ENCODE measurements at regions not wholly inside any gene's neighbourhood (a gene's known extent, or its start where the extent isn't known, plus 50 kb on each side); places are given as distances from the start of the nearest gene placed in this dataset.

- intact Hi-C loops (cut with DNase I): no loop called here
- Histone ChIP-seq H3K4me1 (replicated peaks in 1 of 2) (no peaks in the 10 kb centered on the region), H3K27ac (no peak overlapping the region), H3K27me3 (no peaks in the 10 kb centered on the region), H3K9me3 (replicated peaks in 1 of 3) (no peaks in the 10 kb centered on the region), H3K4me3 (no peak overlapping the region), H3K36me3 (replicated peaks in 1 of 2) (no peaks in the 10 kb centered on the region)
- TF ChIP-seq, protein P1, sequence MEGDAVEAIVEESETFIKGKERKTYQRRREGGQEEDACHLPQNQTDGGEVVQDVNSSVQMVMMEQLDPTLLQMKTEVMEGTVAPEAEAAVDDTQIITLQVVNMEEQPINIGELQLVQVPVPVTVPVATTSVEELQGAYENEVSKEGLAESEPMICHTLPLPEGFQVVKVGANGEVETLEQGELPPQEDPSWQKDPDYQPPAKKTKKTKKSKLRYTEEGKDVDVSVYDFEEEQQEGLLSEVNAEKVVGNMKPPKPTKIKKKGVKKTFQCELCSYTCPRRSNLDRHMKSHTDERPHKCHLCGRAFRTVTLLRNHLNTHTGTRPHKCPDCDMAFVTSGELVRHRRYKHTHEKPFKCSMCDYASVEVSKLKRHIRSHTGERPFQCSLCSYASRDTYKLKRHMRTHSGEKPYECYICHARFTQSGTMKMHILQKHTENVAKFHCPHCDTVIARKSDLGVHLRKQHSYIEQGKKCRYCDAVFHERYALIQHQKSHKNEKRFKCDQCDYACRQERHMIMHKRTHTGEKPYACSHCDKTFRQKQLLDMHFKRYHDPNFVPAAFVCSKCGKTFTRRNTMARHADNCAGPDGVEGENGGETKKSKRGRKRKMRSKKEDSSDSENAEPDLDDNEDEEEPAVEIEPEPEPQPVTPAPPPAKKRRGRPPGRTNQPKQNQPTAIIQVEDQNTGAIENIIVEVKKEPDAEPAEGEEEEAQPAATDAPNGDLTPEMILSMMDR (IDR thresholded peaks at IDR 0.05): no peak
- TF ChIP-seq POLR2A (IDR thresholded peaks at IDR 0.05): no peak
- 78 to 95% (median 93%) methylated on average over 1 of the region's 1 CpG for WGBS, 4 donors
- DNase-seq: no peak
Observed at GRCh38 chr3:28080716-28081115, 160.7 kb upstream of the CMC1 start.

GRCh38 chr3:28081533-28081947 lies 159.9 kb upstream of the CMC1 start:
- WGBS, 4 donors: 78 to 83% (median 80%) methylated on average over 2 of the region's 2 CpGs
- H3K4me1 ChIP-seq (replicated peaks in 1 of 2): no peaks in the 10 kb centered on the region
- no peaks in the 10 kb centered on the region for H3K9me3 ChIP-seq (replicated peaks in 1 of 3)
- no peak overlapping the region for H3K27ac ChIP-seq
- intact Hi-C loops (cut with DNase I): no loop called here
- no peak for DNase-seq
- TF ChIP-seq POLR2A (IDR thresholded peaks at IDR 0.05): no peak
- TF ChIP-seq, protein P1 (IDR thresholded peaks at IDR 0.05): no peak
- no peaks in the 10 kb centered on the region for H3K36me3 ChIP-seq (replicated peaks in 1 of 2)
- H3K27me3 ChIP-seq: no peaks in the 10 kb centered on the region
- H3K4me3 ChIP-seq: no peak overlapping the region

DNA sequence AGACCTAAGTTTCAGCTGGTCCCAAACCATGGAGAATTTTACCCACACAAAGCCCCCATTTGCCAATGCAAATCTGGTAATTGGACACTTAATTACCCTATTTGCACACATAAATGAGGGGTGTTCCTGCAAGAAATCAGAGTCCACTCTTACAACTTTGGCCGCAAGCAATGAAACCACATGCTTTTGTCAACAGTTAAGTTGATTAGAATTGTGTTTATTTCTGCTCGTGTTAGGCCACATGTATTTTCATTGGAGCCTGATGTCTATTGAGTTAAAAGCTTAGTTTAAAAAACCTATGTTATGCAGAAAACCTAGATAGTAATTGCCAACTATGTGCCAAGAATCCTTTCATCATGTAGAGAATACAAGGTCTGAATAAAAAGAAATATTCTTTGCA lies 153.8 kb upstream of the CMC1 start:
- Histone ChIP-seq H3K4me3 (no peak overlapping the region), H3K4me1 (replicated peaks in 1 of 2) (no peaks in the 10 kb centered on the region), H3K27me3 (no peaks in the 10 kb centered on the region), H3K9me3 (replicated peaks in 1 of 3) (no peaks in the 10 kb centered on the region), H3K27ac (no peak overlapping the region), H3K36me3 (replicated peaks in 1 of 2) (no peaks in the 10 kb centered on the region)
- 84 to 87% (median 85%) methylated on average over 2 of the region's 2 CpGs for WGBS, 4 donors
- TF ChIP-seq POLR2A (IDR thresholded peaks at IDR 0.05): no peak
- TF ChIP-seq, protein P1 (IDR thresholded peaks at IDR 0.05): no peak
- no peak for DNase-seq
- intact Hi-C loops (cut with DNase I): no loop called here

DNA sequence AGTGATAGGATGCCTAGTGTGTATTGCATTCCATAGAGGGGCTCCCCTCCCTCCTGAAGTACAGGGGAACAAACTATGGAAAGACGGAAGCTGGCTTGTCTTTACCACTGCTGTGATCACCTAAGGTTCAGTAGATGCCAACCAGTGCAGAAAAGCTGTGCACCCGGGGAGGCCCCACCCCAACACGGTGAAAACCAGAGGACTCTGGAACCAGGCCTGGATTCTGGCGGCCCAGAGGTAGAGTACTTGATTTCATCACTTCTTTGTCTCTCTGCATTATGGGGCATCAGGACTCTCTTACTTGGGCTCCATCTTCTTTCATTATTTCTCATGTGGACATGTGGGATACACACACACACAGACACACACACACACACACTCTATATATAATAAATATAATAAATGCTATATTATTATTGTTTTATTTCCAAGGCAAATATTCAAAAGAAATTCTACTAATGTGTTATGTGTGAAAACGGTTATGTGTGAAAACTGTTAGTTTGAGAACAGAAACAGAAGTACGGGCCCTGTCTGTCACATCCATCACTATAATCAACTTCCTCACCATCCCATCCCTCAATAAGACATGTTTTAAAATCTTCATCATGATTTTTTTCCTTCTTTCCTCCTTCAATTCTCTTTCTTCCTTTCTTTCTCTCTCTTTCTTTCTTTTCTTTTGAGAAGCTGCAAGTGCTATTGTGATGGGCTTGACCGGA lies 152.4 kb upstream of the CMC1 start:
- intact Hi-C loops (cut with DNase I): no loop called here
- Histone ChIP-seq H3K4me3 (no peak overlapping the region), H3K27me3 (no peaks in the 10 kb centered on the region), H3K9me3 (replicated peaks in 1 of 3) (no peaks in the 10 kb centered on the region), H3K27ac (no peak overlapping the region), H3K4me1 (replicated peaks in 1 of 2) (no peaks in the 10 kb centered on the region), H3K36me3 (replicated peaks in 1 of 2) (no peaks in the 10 kb centered on the region)
- no peak for TF ChIP-seq POLR2A (IDR thresholded peaks at IDR 0.05)
- TF ChIP-seq, protein P1 (IDR thresholded peaks at IDR 0.05): no peak
- no peak for DNase-seq
- WGBS, 4 donors: 77 to 84% (median 84%) methylated on average over 7 of the region's 7 CpGs

Data from adrenal gland (tissue), 9 donors.